ENCODE measurements at regions not wholly inside any gene's neighbourhood (a gene's known extent, or its start where the extent isn't known, plus 50 kb on each side); places are given as distances from the start of the nearest gene placed in this dataset.

DNA sequence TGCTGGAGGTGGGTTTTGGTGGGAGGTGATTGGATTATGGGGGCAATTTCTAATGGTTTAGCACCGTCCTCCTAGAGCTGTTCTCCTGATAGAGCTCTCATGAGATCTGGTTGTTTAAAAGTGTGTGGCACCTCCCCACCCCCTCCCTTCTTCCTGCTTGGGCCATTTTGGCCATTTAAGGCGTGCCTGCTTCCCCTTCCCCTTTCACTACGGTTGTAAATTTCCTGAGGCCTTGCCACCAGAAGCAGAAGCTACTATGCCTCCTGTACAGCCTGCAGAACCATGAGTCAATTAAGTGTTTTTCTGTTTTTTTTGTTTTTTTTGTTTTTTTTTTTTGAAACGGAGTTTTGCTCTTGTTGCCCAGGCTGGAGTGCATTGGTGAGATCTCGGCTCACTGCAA, 335.7 kb upstream of the HS6ST1 start:
- intact Hi-C loops (cut with DNase I): no loop called here
- no peak for DNase-seq (ENCODE audit: low spot score in 2 of 2)
- peaks cover 0 to 2% of the 10 kb centered on the region in 2 donors for H3K9me3 ChIP-seq
- no peak overlapping the region for H3K4me3 ChIP-seq
- H3K4me1 ChIP-seq: no peaks in the 10 kb centered on the region
- no peaks in the 10 kb centered on the region for H3K36me3 ChIP-seq
- no peak overlapping the region for H3K27ac ChIP-seq
- TF ChIP-seq, protein P1, sequence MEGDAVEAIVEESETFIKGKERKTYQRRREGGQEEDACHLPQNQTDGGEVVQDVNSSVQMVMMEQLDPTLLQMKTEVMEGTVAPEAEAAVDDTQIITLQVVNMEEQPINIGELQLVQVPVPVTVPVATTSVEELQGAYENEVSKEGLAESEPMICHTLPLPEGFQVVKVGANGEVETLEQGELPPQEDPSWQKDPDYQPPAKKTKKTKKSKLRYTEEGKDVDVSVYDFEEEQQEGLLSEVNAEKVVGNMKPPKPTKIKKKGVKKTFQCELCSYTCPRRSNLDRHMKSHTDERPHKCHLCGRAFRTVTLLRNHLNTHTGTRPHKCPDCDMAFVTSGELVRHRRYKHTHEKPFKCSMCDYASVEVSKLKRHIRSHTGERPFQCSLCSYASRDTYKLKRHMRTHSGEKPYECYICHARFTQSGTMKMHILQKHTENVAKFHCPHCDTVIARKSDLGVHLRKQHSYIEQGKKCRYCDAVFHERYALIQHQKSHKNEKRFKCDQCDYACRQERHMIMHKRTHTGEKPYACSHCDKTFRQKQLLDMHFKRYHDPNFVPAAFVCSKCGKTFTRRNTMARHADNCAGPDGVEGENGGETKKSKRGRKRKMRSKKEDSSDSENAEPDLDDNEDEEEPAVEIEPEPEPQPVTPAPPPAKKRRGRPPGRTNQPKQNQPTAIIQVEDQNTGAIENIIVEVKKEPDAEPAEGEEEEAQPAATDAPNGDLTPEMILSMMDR (IDR thresholded peaks at IDR 0.05): no peak
- H3K27me3 ChIP-seq: no peaks in the 10 kb centered on the region

GRCh38 chr2:128660836-128661235, 342.2 kb upstream of the HS6ST1 start:
- H3K27ac ChIP-seq: no peak overlapping the region
- DNase-seq (ENCODE audit: low spot score in 2 of 2): peak in 1 of 2 donors; percentile 18
- TF ChIP-seq, protein P1 (IDR thresholded peaks at IDR 0.05): no peak
- peaks cover 0 to 2% of the 10 kb centered on the region in 2 donors for H3K9me3 ChIP-seq
- intact Hi-C loops (cut with DNase I): no loop called here
- no peaks in the 10 kb centered on the region for H3K4me1 ChIP-seq
- no peaks in the 10 kb centered on the region for H3K36me3 ChIP-seq
- H3K4me3 ChIP-seq: no peak overlapping the region
- H3K27me3 ChIP-seq: no peaks in the 10 kb centered on the region

DNA sequence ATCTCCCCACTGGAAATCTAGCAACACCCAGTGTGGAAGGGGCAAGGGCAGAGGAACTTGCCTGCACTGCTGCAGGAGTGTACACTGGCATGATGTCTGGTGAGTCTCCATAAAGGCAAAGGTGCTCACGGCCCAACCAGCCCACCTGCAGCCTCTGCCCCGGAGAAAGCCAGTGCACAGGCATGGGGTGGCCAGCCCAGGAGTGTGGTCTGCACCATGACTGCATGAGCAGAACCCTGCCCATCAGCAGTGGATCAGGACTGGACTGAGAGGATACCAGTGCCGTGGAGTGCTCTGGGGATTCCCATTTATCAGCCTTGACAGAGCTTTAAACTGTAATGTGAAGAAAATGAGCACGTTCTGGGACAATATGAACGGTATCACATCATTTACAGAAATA, 342.6 kb upstream of the HS6ST1 start:
- intact Hi-C loops (cut with DNase I): no loop called here
- no peak overlapping the region for H3K4me3 ChIP-seq
- TF ChIP-seq, protein P1 (IDR thresholded peaks at IDR 0.05): no peak
- H3K9me3 ChIP-seq: peaks cover 0 to 2% of the 10 kb centered on the region in 2 donors
- H3K36me3 ChIP-seq: no peaks in the 10 kb centered on the region
- H3K27me3 ChIP-seq: no peaks in the 10 kb centered on the region
- DNase-seq (ENCODE audit: low spot score in 2 of 2): peak in 1 of 2 donors; percentile 22
- no peak overlapping the region for H3K27ac ChIP-seq
- H3K4me1 ChIP-seq: no peaks in the 10 kb centered on the region

DNA sequence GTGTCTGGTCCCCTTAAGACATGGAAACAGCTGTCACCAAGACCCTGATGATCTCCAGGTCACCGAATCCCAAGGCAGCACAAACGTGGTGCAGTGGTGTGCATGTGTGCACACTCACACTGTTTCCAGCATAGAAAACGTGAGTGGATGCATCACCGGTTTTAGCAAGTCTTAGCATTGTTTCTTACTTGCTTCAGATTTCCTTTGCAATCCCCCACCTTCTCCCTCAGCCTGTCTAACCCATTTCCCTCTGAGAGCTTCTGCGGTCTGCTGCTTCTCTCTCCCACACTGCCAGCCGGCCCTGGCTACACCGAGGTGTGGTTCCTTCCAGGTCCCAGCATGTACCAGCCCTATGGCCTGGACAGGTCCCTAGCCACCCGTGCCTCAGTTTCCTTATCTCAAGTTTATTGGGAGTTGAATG, 343.4 kb upstream of the HS6ST1 start:
- no peaks in the 10 kb centered on the region for H3K9me3 ChIP-seq
- H3K4me3 ChIP-seq: no peak overlapping the region
- TF ChIP-seq, protein P1 (IDR thresholded peaks at IDR 0.05): no peak
- H3K4me1 ChIP-seq: no peaks in the 10 kb centered on the region
- H3K27ac ChIP-seq: no peak overlapping the region
- peak in 1 of 2 donors; percentile 30 for DNase-seq (ENCODE audit: low spot score in 2 of 2)
- H3K36me3 ChIP-seq: no peaks in the 10 kb centered on the region
- intact Hi-C loops (cut with DNase I): no loop called here
- H3K27me3 ChIP-seq: no peaks in the 10 kb centered on the region

DNA sequence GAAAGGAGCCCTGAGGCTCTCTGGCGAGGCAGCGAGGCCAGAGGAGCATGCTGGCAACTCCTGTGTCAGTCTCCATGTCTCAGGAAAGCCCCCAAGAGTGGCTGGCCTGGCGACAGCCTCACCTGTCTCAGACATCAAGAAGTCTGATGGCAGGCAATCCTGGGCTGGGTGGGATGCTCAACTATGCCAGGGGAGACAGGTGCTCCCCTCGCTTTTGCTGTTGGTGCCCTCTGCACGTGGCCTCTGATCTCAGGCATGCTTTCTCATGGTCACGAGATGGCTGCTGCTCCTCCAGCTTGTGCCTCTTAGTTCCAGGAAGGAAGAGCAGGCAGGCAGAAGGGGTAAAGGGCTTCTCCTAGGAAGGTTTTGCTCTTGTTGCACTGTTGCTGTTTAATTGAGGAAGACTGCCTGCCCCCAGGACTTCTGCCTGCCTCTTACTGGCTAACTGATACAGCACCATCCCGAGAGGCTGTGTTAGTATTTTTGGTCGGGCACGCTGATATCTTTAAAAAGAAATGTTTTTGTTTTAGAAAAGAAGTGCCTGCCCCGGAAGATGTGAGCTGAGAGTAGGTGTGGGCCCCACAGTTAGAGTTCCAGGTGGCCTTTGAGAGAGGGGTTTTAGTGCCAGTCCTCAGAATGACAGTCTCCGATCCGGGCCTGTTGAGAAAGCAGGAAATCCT, 344.8 kb upstream of the HS6ST1 start:
- DNase-seq (ENCODE audit: low spot score in 2 of 2): peak in 1 of 2 donors; percentile 53
- no peaks in the 10 kb centered on the region for H3K36me3 ChIP-seq
- H3K27me3 ChIP-seq: no peaks in the 10 kb centered on the region
- intact Hi-C loops (cut with DNase I): no loop called here
- no peak overlapping the region for H3K4me3 ChIP-seq
- TF ChIP-seq, protein P1 (IDR thresholded peaks at IDR 0.05): no peak
- no peaks in the 10 kb centered on the region for H3K4me1 ChIP-seq
- no peak overlapping the region for H3K27ac ChIP-seq
- H3K9me3 ChIP-seq: no peaks in the 10 kb centered on the region
